ENCODE measurements at regions not wholly inside any gene's neighbourhood (a gene's known extent, or its start where the extent isn't known, plus 50 kb on each side); places are given as distances from the start of the nearest gene placed in this dataset.

DNA sequence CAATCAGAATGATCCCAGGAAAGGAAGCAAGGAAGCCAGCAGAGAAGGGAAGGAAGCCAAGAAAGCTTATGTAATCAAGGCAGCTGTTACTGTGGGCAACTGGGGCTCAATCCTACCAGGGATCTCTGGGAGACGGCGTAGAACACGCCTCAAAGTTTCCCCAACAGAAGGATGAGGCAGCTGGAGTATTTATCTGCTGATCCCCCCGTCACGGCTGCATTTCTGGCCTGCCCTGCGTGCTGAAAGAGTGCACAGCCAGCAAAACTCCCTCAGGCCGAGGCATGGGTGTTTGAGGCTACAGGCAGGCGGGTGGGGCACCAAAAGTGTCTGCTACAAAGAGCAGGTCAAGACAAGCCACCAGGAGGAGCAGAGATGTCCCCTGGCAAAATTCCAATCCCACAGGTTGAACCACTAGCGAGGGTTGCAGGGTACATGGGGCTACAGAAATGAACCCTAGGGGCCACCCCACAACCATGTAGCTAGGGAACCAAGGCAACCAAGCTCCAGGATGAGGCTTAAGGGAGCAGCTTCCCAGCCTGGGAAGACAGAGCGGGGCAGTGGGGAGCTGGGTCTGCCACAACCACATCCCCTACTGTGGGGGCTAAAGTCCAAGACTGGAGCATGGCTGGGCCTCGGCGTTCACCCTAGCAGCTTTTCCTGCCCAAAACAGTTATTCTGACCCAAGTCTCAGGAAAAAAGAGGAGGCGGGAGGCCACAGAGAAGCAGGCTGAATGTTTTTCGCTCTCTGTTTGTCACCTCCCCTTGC is 113.4 kb downstream of the BCOR start:
- TF ChIP-seq, protein P1, sequence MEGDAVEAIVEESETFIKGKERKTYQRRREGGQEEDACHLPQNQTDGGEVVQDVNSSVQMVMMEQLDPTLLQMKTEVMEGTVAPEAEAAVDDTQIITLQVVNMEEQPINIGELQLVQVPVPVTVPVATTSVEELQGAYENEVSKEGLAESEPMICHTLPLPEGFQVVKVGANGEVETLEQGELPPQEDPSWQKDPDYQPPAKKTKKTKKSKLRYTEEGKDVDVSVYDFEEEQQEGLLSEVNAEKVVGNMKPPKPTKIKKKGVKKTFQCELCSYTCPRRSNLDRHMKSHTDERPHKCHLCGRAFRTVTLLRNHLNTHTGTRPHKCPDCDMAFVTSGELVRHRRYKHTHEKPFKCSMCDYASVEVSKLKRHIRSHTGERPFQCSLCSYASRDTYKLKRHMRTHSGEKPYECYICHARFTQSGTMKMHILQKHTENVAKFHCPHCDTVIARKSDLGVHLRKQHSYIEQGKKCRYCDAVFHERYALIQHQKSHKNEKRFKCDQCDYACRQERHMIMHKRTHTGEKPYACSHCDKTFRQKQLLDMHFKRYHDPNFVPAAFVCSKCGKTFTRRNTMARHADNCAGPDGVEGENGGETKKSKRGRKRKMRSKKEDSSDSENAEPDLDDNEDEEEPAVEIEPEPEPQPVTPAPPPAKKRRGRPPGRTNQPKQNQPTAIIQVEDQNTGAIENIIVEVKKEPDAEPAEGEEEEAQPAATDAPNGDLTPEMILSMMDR (IDR thresholded peaks at IDR 0.05) = no peak
- TF ChIP-seq POLR2A (IDR thresholded peaks at IDR 0.05) (no peak), EP300 (IDR thresholded peaks at IDR 0.05; ENCODE audit: low read depth) (no peak), POLR2AphosphoS5 (IDR thresholded peaks at IDR 0.05) (no peak)

Data from transverse colon (tissue), 4 donors.